HepG2 (cell line): ENCODE measurements at regions not wholly inside any gene's neighbourhood (a gene's known extent, or its start where the extent isn't known, plus 50 kb on each side); places are given as distances from the start of the nearest gene placed in this dataset.

Experiments used
- ATAC-seq: fragments of 200-7000 bp; cut with Tn5 transposase; 3 replicates; pipeline ENCODE4 v1.9.1; 2020; ENCODE audit warnings: mild to moderate bottlenecking, moderate library complexity
- BruUV-seq: library from RNA; stranded (reverse); fragments of 400-500 nt; replicated peaks from 2 replicates; lab custom pipeline; 2021; lab: Mats Ljungman, UMichigan
- CTCF ChIA-PET: fragments of 300-600 bp; formaldehyde crosslinking; extraction: SDS; loops from one replicate; lab custom pipeline; 2021; ENCODE audit warnings: low total read pairs, inconsistent platforms, low intra/inter-chr PET ratio; lab: Yijun Ruan, JAX
- POLR2A ChIA-PET: fragments of 350-600 bp; sonication (Branson Sonifier 250); formaldehyde crosslinking; loops from one replicate; lab custom pipeline; 2020; ENCODE audit warnings: antibody characterized with exemption, inconsistent platforms; lab: Yijun Ruan, JAX
- DNase-seq: peaks from one replicate; pipeline ENCODE4 v3.0.0-alpha.2; 2015; ENCODE audit warnings: low spot score
- FAIRE-seq: peaks from 3 replicates; lab custom pipeline; 2011; peaks lifted over from hg19 to GRCh38; lab: Jason Lieb, UNC
- H2AFZ ChIP-seq: one replicate; pipeline ENCODE4 v1.6.1; 2011; ENCODE audit warnings: low read length, inconsistent platforms
- H3K27ac ChIP-seq: fragments of 300-600 bp; 3 replicates; pipeline ENCODE4 v1.8.0; 2011; ENCODE audit warnings: mixed run types, mild to moderate bottlenecking, mixed read lengths, low read length, inconsistent platforms; ENCODE audit not compliant: insufficient read depth; ENCODE audit errors: extremely low read length
- H3K27me3 ChIP-seq, 2 experiments: fragments of 200-600 bp in 1 of 2; 2 replicates in 1 of 2; 3 replicates in 1 of 2; pipeline versions ENCODE4 v1.6.0 to v1.8.0; 2011; ENCODE audit warnings: low read length in 2 of 2, mild to moderate bottlenecking in 2 of 2, moderate library complexity in 2 of 2, inconsistent platforms in 1 of 2; ENCODE audit not compliant: insufficient read depth in 2 of 2, control insufficient read depth in 1 of 2
- H3K36me3 ChIP-seq, 2 experiments: fragments of 200-600 bp in 1 of 2; replicated peaks in 1 of 2; 2 replicates in 1 of 2; 3 replicates in 1 of 2; pipeline versions ENCODE4 v1.5.1 to v1.8.0; 2011; ENCODE audit warnings: low read length in 2 of 2, inconsistent platforms in 1 of 2; ENCODE audit not compliant: insufficient read depth in 2 of 2, control insufficient read depth in 1 of 2
- H3K4me1 ChIP-seq: 2 replicates; pipeline ENCODE4 v1.5.1; 2012; ENCODE audit warnings: low read length, inconsistent platforms; ENCODE audit not compliant: insufficient read depth
- H3K4me2 ChIP-seq: 2 replicates; pipeline ENCODE4 v1.6.0; 2011; ENCODE audit warnings: low read depth, low read length, inconsistent platforms
- H3K4me3 ChIP-seq, 3 experiments: fragments of 200-600 bp in 1 of 3; sonication (generic), shearing (Covaris generic) in 1 of 3; replicated peaks in 1 of 3; 2 replicates each; pipeline ENCODE4 v1.5.1; 2011 to 2016; ENCODE audit warnings: low read length in 3 of 3, inconsistent platforms in 2 of 3, low read depth in 2 of 3, mild to moderate bottlenecking in 2 of 3, control low read depth in 1 of 3, mixed read lengths in 1 of 3; ENCODE audit not compliant: insufficient read depth in 1 of 3
- H3K79me2 ChIP-seq: one replicate; pipeline ENCODE4 v1.6.1; 2011; ENCODE audit warnings: low read length, inconsistent platforms; ENCODE audit not compliant: insufficient read depth
- H3K9ac ChIP-seq: 2 replicates; pipeline ENCODE4 v1.6.0; 2011; ENCODE audit warnings: mild to moderate bottlenecking, low read depth, low read length, inconsistent platforms; ENCODE audit not compliant: insufficient read depth
- H3K9me3 ChIP-seq: 2 replicates; pipeline ENCODE4 v1.5.1; 2012; ENCODE audit warnings: mild to moderate bottlenecking, low read length
- H4K20me1 ChIP-seq: 2 replicates; pipeline ENCODE4 v1.6.0; 2011; ENCODE audit warnings: inconsistent platforms, mild to moderate bottlenecking, low read length, moderate library complexity; ENCODE audit not compliant: insufficient read depth
- DPF2 ChIP-seq: sonication (generic); formaldehyde crosslinking; IDR thresholded peaks from 2 replicates; pipeline ENCODE4 v1.4.0; 2020; ENCODE audit warnings: mild to moderate bottlenecking, low read depth, missing genetic modification reagents, borderline replicate concordance
- GZF1 ChIP-seq: sonication (generic); formaldehyde crosslinking; IDR thresholded peaks from 2 replicates; pipeline ENCODE4 v1.5.1; 2020; ENCODE audit warnings: mild to moderate bottlenecking, missing genetic modification reagents
- KLF13 ChIP-seq: sonication (generic); formaldehyde crosslinking; IDR thresholded peaks from 2 replicates; pipeline ENCODE4 v1.4.0; 2020; ENCODE audit warnings: mild to moderate bottlenecking, missing genetic modification reagents
- NFE2L1 ChIP-seq: sonication (generic); formaldehyde crosslinking; IDR thresholded peaks from 2 replicates; pipeline ENCODE4 v1.4.0; 2020; ENCODE audit warnings: missing genetic modification reagents, mild to moderate bottlenecking, borderline replicate concordance
- NONO ChIP-seq, 2 experiments: fragments of 450-650 bp in 1 of 2; sonication (generic) in 1 of 2; formaldehyde crosslinking in 1 of 2; IDR thresholded peaks in 1 of 2; conservative IDR thresholded peaks in 1 of 2; 2 replicates each; pipeline versions ENCODE4 v1.6.1 to v1.8.0; 2017 to 2022; ENCODE audit warnings: mild to moderate bottlenecking in 1 of 2, missing genetic modification reagents in 1 of 2, moderate library complexity in 1 of 2
- PAX8 ChIP-seq: sonication (generic); formaldehyde crosslinking; IDR thresholded peaks from 2 replicates; pipeline ENCODE4 v1.8.0; 2022; ENCODE audit warnings: mild to moderate bottlenecking, missing genetic modification reagents, borderline replicate concordance
- RARG ChIP-seq: sonication (generic); formaldehyde crosslinking; IDR thresholded peaks from 2 replicates; pipeline ENCODE4 v1.4.0; 2020; ENCODE audit warnings: low read depth, mild to moderate bottlenecking, missing genetic modification reagents
- SP4 ChIP-seq: sonication (generic); formaldehyde crosslinking; IDR thresholded peaks from 2 replicates; pipeline ENCODE4 v1.8.1; 2023; ENCODE audit warnings: mild to moderate bottlenecking, missing genetic modification reagents
- ZBTB3 ChIP-seq: sonication (generic); formaldehyde crosslinking; IDR thresholded peaks from 2 replicates; pipeline ENCODE4 v1.4.0; 2020; ENCODE audit warnings: low read depth, mild to moderate bottlenecking, moderate library complexity, missing genetic modification reagents, borderline replicate concordance
- ZNF121 ChIP-seq: sonication (generic); formaldehyde crosslinking; IDR thresholded peaks from 2 replicates; pipeline ENCODE4 v1.5.0; 2020; ENCODE audit warnings: mild to moderate bottlenecking, missing genetic modification reagents
- ZNF138 ChIP-seq: sonication (generic); formaldehyde crosslinking; IDR thresholded peaks from 2 replicates; pipeline ENCODE4 v1.5.0; 2020; ENCODE audit warnings: mild to moderate bottlenecking, low read depth, missing genetic modification reagents
- ZNF142 ChIP-seq: sonication (generic); formaldehyde crosslinking; IDR thresholded peaks from 2 replicates; pipeline ENCODE4 v1.4.0; 2020; ENCODE audit warnings: missing genetic modification reagents
- ZNF292 ChIP-seq: sonication (generic); formaldehyde crosslinking; IDR thresholded peaks from 2 replicates; pipeline ENCODE4 v1.8.1; 2022; ENCODE audit warnings: mild to moderate bottlenecking, low read depth, missing genetic modification reagents, borderline replicate concordance
- ZNF33B ChIP-seq: sonication (generic); formaldehyde crosslinking; IDR thresholded peaks from 2 replicates; pipeline ENCODE4 v1.5.1; 2020; ENCODE audit warnings: mild to moderate bottlenecking, missing genetic modification reagents
- ZNF800 ChIP-seq: sonication (generic); formaldehyde crosslinking; IDR thresholded peaks from 2 replicates; pipeline ENCODE4 v1.4.0; 2020; ENCODE audit warnings: missing genetic modification reagents
- in situ Hi-C: cut with HindIII; loops from 2 replicates; pipeline ENCODE4 v1.10.0; 2017; ENCODE audit warnings: low pct_unique_long_range_greater_than_20kb; ENCODE audit not compliant: extremely low pct_ligation_motif_present
- intact Hi-C: fragments of 100-400 bp; cut with micrococcal nuclease; formaldehyde crosslinking; loops from one replicate; pipeline ENCODE4 v1.10.0; 2022; ENCODE audit not compliant: unreplicated experiment
- TF ChIP-seq, protein P1 (sequence below): sonication (generic); formaldehyde crosslinking; IDR thresholded peaks from 2 replicates; pipeline ENCODE4 v1.5.1; 2020; ENCODE audit warnings: missing genetic modification reagents, mild to moderate bottlenecking, borderline replicate concordance

DNA sequence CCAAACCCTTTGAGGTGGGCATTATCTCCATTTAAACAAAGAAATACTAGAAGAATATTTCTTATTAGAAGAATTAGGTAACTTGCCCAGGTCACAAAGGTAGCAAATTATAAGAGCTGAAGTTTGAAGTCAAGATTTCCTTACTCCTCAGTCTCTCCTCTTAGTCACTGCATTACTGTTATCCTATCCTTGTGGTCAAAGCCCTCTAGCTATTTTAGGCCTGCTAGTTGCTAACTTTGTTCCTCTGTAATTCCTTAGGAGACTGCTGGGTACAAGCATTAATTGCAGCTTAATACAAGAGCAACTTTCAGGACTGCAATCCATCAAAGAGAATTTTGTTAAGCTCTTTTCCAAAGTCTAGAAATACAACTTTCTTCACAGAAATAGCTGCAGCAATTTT lies 528.2 kb downstream of the ZIC1 start:
- no peak for ATAC-seq
- Histone ChIP-seq H4K20me1 (no peaks in the 10 kb centered on the region), H3K4me2 (no peak overlapping the region), H3K4me1 (no peaks in the 10 kb centered on the region), H2AFZ (no peak overlapping the region), H3K27me3 (no peaks in the 10 kb centered on the region), H3K36me3 (no peaks in the 10 kb centered on the region), H3K9ac (no peak overlapping the region), H3K79me2 (no peaks in the 10 kb centered on the region), H3K4me3 (no peak overlapping the region), H3K27ac (no peak overlapping the region), H3K9me3 (no peaks in the 10 kb centered on the region)
- in situ Hi-C loops: no loop called here
- no peak for FAIRE-seq
- BruUV-seq: no TSS peak
- POLR2A ChIA-PET: no interaction called here
- intact Hi-C loops: no loop called here
- CTCF ChIA-PET: no interaction called here
- no peak for DNase-seq
- TF ChIP-seq DPF2 (no peak), ZNF292 (CRISPR knock-in tag) (no peak), NFE2L1 (no peak), RARG (CRISPR knock-in tag) (no peak), PAX8 (CRISPR knock-in tag) (no peak), ZNF138 (no peak), ZNF142 (CRISPR knock-in tag) (no peak), ZNF121 (CRISPR knock-in tag) (no peak), ZNF800 (CRISPR knock-in tag) (no peak), KLF13 (no peak), SP4 (CRISPR knock-in tag) (no peak), ZNF33B (CRISPR knock-in tag) (no peak), ZBTB3 (CRISPR knock-in tag) (no peak), NONO (IDR thresholded peaks at IDR 0.05) (no peak), NONO (CRISPR knock-in tag; conservative IDR thresholded peaks at IDR 0.05) (no peak), GZF1 (CRISPR knock-in tag) (no peak)
- TF ChIP-seq, protein P1, sequence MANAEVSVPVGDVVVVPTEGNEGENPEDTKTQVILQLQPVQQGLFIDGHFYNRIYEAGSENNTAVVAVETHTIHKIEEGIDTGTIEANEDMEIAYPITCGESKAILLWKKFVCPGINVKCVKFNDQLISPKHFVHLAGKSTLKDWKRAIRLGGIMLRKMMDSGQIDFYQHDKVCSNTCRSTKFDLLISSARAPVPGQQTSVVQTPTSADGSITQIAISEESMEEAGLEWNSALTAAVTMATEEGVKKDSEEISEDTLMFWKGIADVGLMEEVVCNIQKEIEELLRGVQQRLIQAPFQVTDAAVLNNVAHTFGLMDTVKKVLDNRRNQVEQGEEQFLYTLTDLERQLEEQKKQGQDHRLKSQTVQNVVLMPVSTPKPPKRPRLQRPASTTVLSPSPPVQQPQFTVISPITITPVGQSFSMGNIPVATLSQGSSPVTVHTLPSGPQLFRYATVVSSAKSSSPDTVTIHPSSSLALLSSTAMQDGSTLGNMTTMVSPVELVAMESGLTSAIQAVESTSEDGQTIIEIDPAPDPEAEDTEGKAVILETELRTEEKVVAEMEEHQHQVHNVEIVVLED (CRISPR knock-in tag): no peak
